T-cell (primary cell): ENCODE measurements at regions not wholly inside any gene's neighbourhood (a gene's known extent, or its start where the extent isn't known, plus 50 kb on each side); places are given as distances from the start of the nearest gene placed in this dataset.

ENCODE experiments used
- ATAC-seq, 4 experiments: fragments of 200-7000 bp in 3 of 4; fragments of 150-1000 bp in 1 of 4; cut with Tn5 transposase; replicated peaks in 1 of 4; 1 replicate in 3 of 4; 2 replicates in 1 of 4; pipeline ENCODE4 v1.10.0; 2021; ENCODE audit warnings: moderate library complexity in 3 of 4, mild to moderate bottlenecking in 2 of 4, moderate number of reproducible peaks in 1 of 4
- CTCF ChIA-PET, 2 donors: fragments of 300-600 bp; sonication (Branson Sonifier 250); formaldehyde crosslinking; loops; one replicate each; lab custom pipeline; 2022; ENCODE audit warnings: antibody characterized with exemption in 2 of 2; lab: Charles Lee
- POLR2A ChIA-PET, 2 donors: fragments of 300-600 bp; sonication (Branson Sonifier 250); formaldehyde crosslinking; loops; one replicate each; lab custom pipeline; 2022; ENCODE audit warnings: antibody characterized with exemption in 2 of 2; lab: Charles Lee
- DNase-seq, 35 experiments: peaks; one replicate each; pipeline versions ENCODE4 v3.0.0 to v3.0.0-alpha.2; 2013 to 2023
- H3K27ac ChIP-seq: one replicate; pipeline ENCODE4 v1.5.1; 2013; ENCODE audit warnings: low read length
- H3K27me3 ChIP-seq, 2 experiments: replicated peaks in 1 of 2; 1 replicate in 1 of 2; 2 replicates in 1 of 2; pipeline versions ENCODE4 v1.6.1 to v1.7.0; 2013; ENCODE audit warnings: low read length in 1 of 2, mixed read lengths in 1 of 2; ENCODE audit not compliant: control insufficient read depth in 2 of 2, insufficient read depth in 2 of 2; ENCODE audit errors: extremely low read depth in 1 of 2
- H3K36me3 ChIP-seq, 2 donors: 1 replicate in 1 of 2; 2 replicates in 1 of 2; pipeline versions ENCODE4 v1.6.1 to v1.7.0; 2013; ENCODE audit warnings: low read length in 1 of 2; ENCODE audit not compliant: control insufficient read depth in 2 of 2, insufficient read depth in 1 of 2; ENCODE audit errors: extremely low read depth in 1 of 2
- H3K4me1 ChIP-seq, 2 experiments: 1 replicate in 1 of 2; 2 replicates in 1 of 2; pipeline versions ENCODE4 v1.6.1 to v1.7.0; 2013; ENCODE audit warnings: low read length in 2 of 2, mixed read lengths in 1 of 2; ENCODE audit not compliant: insufficient read depth in 2 of 2, control insufficient read depth in 1 of 2; ENCODE audit errors: extremely low read depth in 1 of 2
- H3K4me3 ChIP-seq, 2 donors: 1 replicate in 1 of 2; 2 replicates in 1 of 2; pipeline versions ENCODE4 v1.5.1 to v1.7.0; 2013; ENCODE audit warnings: mild to moderate bottlenecking in 2 of 2, low read length in 1 of 2, moderate library complexity in 1 of 2; ENCODE audit not compliant: control insufficient read depth in 1 of 2; ENCODE audit errors: extremely low read depth in 1 of 2
- H3K9me3 ChIP-seq: 2 replicates; pipeline ENCODE4 v1.7.0; 2013
- H3K27ac Mint-ChIP-seq, 2 donors: one replicate each; pipeline ENCODE4 v1.8.0; 2020 to 2021; ENCODE audit warnings: mild to moderate bottlenecking in 2 of 2, mixed read lengths in 2 of 2
- H3K27me3 Mint-ChIP-seq, 2 donors: one replicate each; pipeline ENCODE4 v1.8.0; 2021 to 2022; ENCODE audit warnings: mixed read lengths in 2 of 2
- H3K36me3 Mint-ChIP-seq: one replicate; pipeline ENCODE4 v1.8.0; 2021; ENCODE audit warnings: mixed read lengths
- H3K4me1 Mint-ChIP-seq, 3 donors: one replicate each; pipeline ENCODE4 v1.8.0; 2020 to 2022; ENCODE audit warnings: mixed read lengths in 3 of 3, mild to moderate bottlenecking in 1 of 3
- H3K4me3 Mint-ChIP-seq, 3 donors: one replicate each; pipeline ENCODE4 v1.8.0; 2020 to 2022; ENCODE audit warnings: mild to moderate bottlenecking in 3 of 3, mixed read lengths in 3 of 3, moderate library complexity in 3 of 3
- H3K9me3 Mint-ChIP-seq, 3 donors: one replicate each; pipeline ENCODE4 v1.8.0; 2020 to 2022; ENCODE audit warnings: mixed read lengths in 3 of 3
- WGBS: methylation state at CpG from one replicate; pipeline ENCODE4 v1.1.5; 2013; ENCODE audit warnings: missing lambda C conversion rate; ENCODE audit not compliant: insufficient coverage; 5-methylcytosine and 5-hydroxymethylcytosine counted together

- Histone ChIP-seq H3K36me3 (no peaks in the 10 kb centered on the region), H3K9me3 (no peaks in the 10 kb centered on the region), H3K4me1 (no peaks in the 10 kb centered on the region), H3K27ac (no peak overlapping the region), H3K4me3 (no peak overlapping the region), H3K27me3 (no peaks in the 10 kb centered on the region)
- Mint-ChIP-seq H3K36me3 (no peaks in the 10 kb centered on the region), H3K4me3 (no peak overlapping the region), H3K4me1 (no peaks in the 10 kb centered on the region), H3K9me3 (no peaks in the 10 kb centered on the region), H3K27me3 (peaks cover 0 to 2% of the 10 kb centered on the region in 2 donors), H3K27ac (no peak overlapping the region)
- DNase-seq (no peak), ATAC-seq (no peak)
- ChIA-PET POLR2A (no interaction called here), CTCF (no interaction called here)
- no CpG with 5 or more reads among the region's 6 CpGs for WGBS
Observed at GRCh38 chr2:16371751-16372150, 293.9 kb downstream of the CYRIA start.

GRCh38 chr2:16368951-16369350 lies 296.7 kb downstream of the CYRIA start:
- H3K4me1 ChIP-seq: no peaks in the 10 kb centered on the region
- ATAC-seq (no peak), DNase-seq (no peak)
- 100% methylated on average over 2 of the region's 7 CpGs for WGBS
- ChIA-PET POLR2A (no interaction called here), CTCF (no interaction called here)
- H3K36me3 ChIP-seq: no peaks in the 10 kb centered on the region
- H3K9me3 Mint-ChIP-seq: no peaks in the 10 kb centered on the region
- H3K27me3 ChIP-seq: no peaks in the 10 kb centered on the region
- no peak overlapping the region for H3K27ac ChIP-seq
- no peaks in the 10 kb centered on the region for H3K9me3 ChIP-seq
- no peak overlapping the region for H3K4me3 ChIP-seq
- H3K4me3 Mint-ChIP-seq: no peak overlapping the region
- H3K36me3 Mint-ChIP-seq: no peaks in the 10 kb centered on the region
- no peaks in the 10 kb centered on the region for H3K4me1 Mint-ChIP-seq
- H3K27ac Mint-ChIP-seq: no peak overlapping the region
- peaks cover 0 to 2% of the 10 kb centered on the region in 2 donors for H3K27me3 Mint-ChIP-seq

- ChIA-PET POLR2A (no interaction called here), CTCF (no interaction called here)
- ATAC-seq (no peak), DNase-seq (no peak)
- Histone ChIP-seq H3K36me3 (no peaks in the 10 kb centered on the region), H3K27ac (no peak overlapping the region), H3K4me1 (no peaks in the 10 kb centered on the region), H3K27me3 (no peaks in the 10 kb centered on the region), H3K9me3 (no peaks in the 10 kb centered on the region), H3K4me3 (no peak overlapping the region)
- H3K27me3 Mint-ChIP-seq: no peaks in the 10 kb centered on the region
- 100% methylated on average over 2 of the region's 3 CpGs for WGBS
- no peaks in the 10 kb centered on the region for H3K4me1 Mint-ChIP-seq
- H3K36me3 Mint-ChIP-seq: no peaks in the 10 kb centered on the region
- H3K27ac Mint-ChIP-seq: no peak overlapping the region
- H3K4me3 Mint-ChIP-seq: no peak overlapping the region
- no peaks in the 10 kb centered on the region for H3K9me3 Mint-ChIP-seq
Observed at GRCh38 chr2:16368328-16368727, 297.3 kb downstream of the CYRIA start.

GRCh38 chr2:16365366-16365765 lies 300.3 kb downstream of the CYRIA start:
- no peaks in the 10 kb centered on the region for H3K4me1 Mint-ChIP-seq
- ChIA-PET CTCF (interaction anchor here in 1 of 2 donors (0.9 kb wide), 1 partner anchor 377 kb away, joined by 3 read pairs; no protein-coding TSS in a partner anchor), POLR2A (no interaction called here)
- no peak overlapping the region for H3K27ac Mint-ChIP-seq
- Histone ChIP-seq H3K4me3 (no peak overlapping the region), H3K27me3 (no peaks in the 10 kb centered on the region), H3K4me1 (no peaks in the 10 kb centered on the region), H3K9me3 (no peaks in the 10 kb centered on the region), H3K27ac (no peak overlapping the region), H3K36me3 (no peaks in the 10 kb centered on the region)
- no peak overlapping the region for H3K4me3 Mint-ChIP-seq
- DNase-seq (no peak), ATAC-seq (no peak)
- H3K36me3 Mint-ChIP-seq: no peaks in the 10 kb centered on the region
- H3K27me3 Mint-ChIP-seq: peaks cover 0 to 3% of the 10 kb centered on the region in 2 donors
- peaks cover 0 to 5% (median 0%) of the 10 kb centered on the region in 3 donors for H3K9me3 Mint-ChIP-seq

- no peak for DNase-seq
- Mint-ChIP-seq H3K36me3 (no peaks in the 10 kb centered on the region), H3K27ac (no peak overlapping the region), H3K27me3 (peaks cover 0 to 3% of the 10 kb centered on the region in 2 donors), H3K4me1 (no peaks in the 10 kb centered on the region), H3K9me3 (peaks cover 0 to 11% (median 0%) of the 10 kb centered on the region in 3 donors), H3K4me3 (no peak overlapping the region)
- no peak overlapping the region for H3K4me3 ChIP-seq
- CTCF ChIA-PET: no interaction called here
- POLR2A ChIA-PET: no interaction called here
- no peaks in the 10 kb centered on the region for H3K9me3 ChIP-seq
- 63% methylated on average over 2 of the region's 3 CpGs for WGBS
- H3K36me3 ChIP-seq: no peaks in the 10 kb centered on the region
- no peak for ATAC-seq
- no peak overlapping the region for H3K27ac ChIP-seq
- H3K27me3 ChIP-seq: no peaks in the 10 kb centered on the region
- H3K4me1 ChIP-seq: no peaks in the 10 kb centered on the region
Observed at GRCh38 chr2:16363581-16363980, 302.1 kb downstream of the CYRIA start.

- Mint-ChIP-seq H3K4me3 (no peak overlapping the region), H3K4me1 (no peaks in the 10 kb centered on the region), H3K27me3 (peaks cover 0 to 3% of the 10 kb centered on the region in 2 donors), H3K9me3 (peaks cover 0 to 11% (median 0%) of the 10 kb centered on the region in 3 donors), H3K36me3 (no peaks in the 10 kb centered on the region), H3K27ac (no peak overlapping the region)
- Histone ChIP-seq H3K4me3 (no peak overlapping the region), H3K36me3 (no peaks in the 10 kb centered on the region), H3K4me1 (no peaks in the 10 kb centered on the region), H3K27ac (no peak overlapping the region), H3K9me3 (no peaks in the 10 kb centered on the region), H3K27me3 (no peaks in the 10 kb centered on the region)
- ChIA-PET CTCF (no interaction called here), POLR2A (no interaction called here)
- DNase-seq (no peak), ATAC-seq (no peak)
- no CpG with 5 or more reads among the region's 4 CpGs for WGBS
Observed at GRCh38 chr2:16362611-16363010, 303.0 kb downstream of the CYRIA start.
